GM13976 (cell line): ENCODE measurements at regions not wholly inside any gene's neighbourhood (a gene's known extent, or its start where the extent isn't known, plus 50 kb on each side); places are given as distances from the start of the nearest gene placed in this dataset.

Experiments
- DNase-seq: peaks from one replicate; pipeline ENCODE4 v3.0.0; 2012; ENCODE audit warnings: low spot score
- in situ Hi-C: fragments of 300-500 bp; cut with MboI; formaldehyde crosslinking; loops from one replicate; pipeline ENCODE4 v1.12.0; 2022; ENCODE audit warnings: low sequenced_read_pairs, mixed read lengths, inconsistent platforms; ENCODE audit not compliant: unreplicated experiment
- TF ChIP-seq, protein P1 (sequence below): IDR thresholded peaks from 2 replicates; pipeline ENCODE4 v1.5.1; 2012; ENCODE audit warnings: borderline replicate concordance, mild to moderate bottlenecking; ENCODE audit not compliant: insufficient read depth; ENCODE audit errors: extremely low read depth, missing control alignments, control extremely low read depth

DNA sequence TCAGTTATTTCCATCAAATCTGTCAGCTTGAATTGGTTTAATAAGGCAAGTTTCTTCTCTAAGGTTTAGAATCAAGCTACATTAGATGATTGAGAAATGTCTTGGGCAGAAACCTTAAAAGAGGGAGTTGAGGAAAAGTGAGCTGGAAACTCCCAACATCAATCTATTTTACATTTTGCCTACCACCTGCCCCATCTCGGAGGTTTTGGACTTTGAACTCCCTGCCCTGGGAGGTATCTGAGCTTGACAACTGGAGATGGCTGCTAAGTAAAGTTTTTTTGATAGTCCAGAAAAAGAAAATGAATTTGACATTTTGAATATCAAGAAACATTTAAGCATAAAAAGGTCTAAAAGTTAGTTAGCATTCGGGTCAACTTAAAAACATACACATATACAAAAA lies 234.2 kb downstream of the NFKBIZ start:
- no peak for DNase-seq
- TF ChIP-seq, protein P1, sequence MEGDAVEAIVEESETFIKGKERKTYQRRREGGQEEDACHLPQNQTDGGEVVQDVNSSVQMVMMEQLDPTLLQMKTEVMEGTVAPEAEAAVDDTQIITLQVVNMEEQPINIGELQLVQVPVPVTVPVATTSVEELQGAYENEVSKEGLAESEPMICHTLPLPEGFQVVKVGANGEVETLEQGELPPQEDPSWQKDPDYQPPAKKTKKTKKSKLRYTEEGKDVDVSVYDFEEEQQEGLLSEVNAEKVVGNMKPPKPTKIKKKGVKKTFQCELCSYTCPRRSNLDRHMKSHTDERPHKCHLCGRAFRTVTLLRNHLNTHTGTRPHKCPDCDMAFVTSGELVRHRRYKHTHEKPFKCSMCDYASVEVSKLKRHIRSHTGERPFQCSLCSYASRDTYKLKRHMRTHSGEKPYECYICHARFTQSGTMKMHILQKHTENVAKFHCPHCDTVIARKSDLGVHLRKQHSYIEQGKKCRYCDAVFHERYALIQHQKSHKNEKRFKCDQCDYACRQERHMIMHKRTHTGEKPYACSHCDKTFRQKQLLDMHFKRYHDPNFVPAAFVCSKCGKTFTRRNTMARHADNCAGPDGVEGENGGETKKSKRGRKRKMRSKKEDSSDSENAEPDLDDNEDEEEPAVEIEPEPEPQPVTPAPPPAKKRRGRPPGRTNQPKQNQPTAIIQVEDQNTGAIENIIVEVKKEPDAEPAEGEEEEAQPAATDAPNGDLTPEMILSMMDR = no peak
- in situ Hi-C loops = no loop called here

DNA sequence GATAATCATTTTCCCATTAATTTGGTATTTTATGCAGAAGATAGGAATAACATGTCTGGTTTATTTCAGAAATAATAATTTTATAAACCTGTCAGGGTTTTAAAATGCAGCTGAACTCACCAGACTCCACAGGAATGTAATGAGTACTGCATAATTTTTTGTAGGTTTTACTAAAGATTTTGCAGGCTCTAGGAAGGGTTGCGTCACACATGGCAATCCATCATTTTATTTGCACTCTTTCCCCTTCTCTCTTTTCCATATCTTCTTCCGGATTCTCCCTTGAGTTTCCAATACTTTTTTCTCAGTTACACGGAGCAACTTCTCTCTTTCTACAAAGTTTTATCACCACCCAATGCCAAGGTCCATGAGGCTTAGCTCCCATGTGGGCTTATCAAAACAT lies 234.7 kb downstream of the NFKBIZ start:
- DNase-seq = no peak
- in situ Hi-C loops = no loop called here
- TF ChIP-seq, protein P1 = no peak

DNA sequence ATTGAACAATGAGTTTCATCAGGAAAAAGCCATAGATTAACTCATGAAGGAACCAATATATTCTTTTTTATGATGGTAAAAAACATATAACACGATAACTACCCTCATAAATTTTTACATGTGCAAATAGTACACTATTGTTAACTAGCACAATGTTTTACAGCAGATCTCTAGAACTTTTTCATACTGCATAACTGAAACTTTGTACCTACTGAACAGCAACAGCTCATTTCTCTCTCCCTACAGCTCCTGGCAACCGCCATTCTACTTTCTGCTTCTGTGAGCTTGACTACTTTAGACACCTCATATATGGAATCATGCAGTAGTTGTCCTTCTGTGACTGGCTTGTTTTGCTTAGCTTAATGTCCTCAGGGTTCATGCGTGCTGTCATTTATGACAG lies 235.4 kb downstream of the NFKBIZ start:
- in situ Hi-C loops = no loop called here
- TF ChIP-seq, protein P1 = no peak
- no peak for DNase-seq

DNA sequence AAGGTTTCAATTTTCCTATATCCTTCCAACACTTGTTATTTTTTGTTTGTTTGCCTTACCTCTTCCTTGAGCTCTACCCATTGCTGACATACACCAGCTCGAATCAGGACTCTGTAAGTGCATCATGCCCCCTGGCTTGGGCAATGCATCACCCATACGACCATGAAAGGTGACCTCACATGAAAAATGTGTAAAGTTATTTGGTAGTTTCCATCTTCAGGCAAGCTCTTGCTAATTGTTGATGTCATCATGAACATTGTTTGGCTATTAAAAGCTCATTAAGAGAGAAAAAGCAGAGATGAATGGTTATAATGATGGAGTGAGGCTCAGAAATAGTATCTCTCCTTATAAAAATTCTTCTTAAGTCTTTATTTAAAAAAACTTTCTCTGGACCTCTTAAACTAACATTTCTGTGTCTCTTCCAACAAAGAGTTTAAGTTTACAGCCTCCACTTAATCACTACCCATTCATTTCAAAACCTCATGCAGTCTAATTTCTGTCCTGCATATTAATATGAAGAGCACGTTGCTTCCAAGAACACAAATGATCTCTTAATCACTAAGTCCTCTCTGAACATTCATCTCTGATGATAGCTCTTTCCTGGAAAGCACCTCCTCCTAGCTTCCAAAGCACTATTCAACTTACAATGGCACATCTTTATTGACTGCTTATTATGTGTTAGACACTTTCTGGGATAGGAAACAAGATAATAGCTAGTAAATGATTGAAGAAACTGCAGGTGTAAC lies 236.3 kb downstream of the NFKBIZ start:
- no peak for DNase-seq
- in situ Hi-C loops = no loop called here
- TF ChIP-seq, protein P1 = no peak

DNA sequence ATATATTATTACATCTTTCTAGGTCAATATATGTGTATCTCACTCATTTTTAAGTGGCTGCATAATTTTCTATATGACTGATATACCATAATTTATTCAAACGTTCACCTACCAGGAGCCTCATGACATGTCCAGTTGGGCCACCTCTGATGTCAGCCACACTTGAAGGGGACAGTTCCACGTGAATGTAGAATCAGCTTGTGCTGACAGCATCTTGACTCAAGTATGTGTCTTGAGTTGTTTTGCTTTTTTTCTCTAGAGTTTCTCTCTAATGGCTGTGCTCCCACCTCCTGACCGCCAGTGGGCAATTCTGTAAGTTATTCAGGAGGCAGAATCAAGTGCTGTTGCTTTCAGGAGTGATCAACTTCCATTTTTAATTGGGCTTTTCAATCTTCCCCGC lies 237.9 kb downstream of the NFKBIZ start:
- in situ Hi-C loops = no loop called here
- no peak for DNase-seq
- TF ChIP-seq, protein P1 = no peak

DNA sequence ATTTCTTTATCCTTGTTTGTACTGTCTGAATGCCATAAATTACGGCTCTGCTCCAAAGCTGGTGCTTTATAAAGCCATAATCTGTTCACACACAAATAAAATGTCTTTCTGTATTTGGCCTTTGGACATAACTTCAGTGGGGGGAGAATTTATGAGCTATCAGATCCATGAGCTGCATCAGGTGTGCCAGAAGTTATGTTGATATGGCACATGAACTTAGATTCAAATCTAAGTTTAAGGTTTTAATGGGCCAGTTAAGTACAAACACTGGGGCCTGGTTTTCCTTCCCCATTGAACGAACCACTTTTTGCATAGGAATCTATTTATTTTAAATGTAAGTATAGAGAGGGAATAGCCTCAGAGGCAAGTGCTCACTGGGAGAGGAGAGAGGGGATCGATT lies 239.9 kb downstream of the NFKBIZ start:
- DNase-seq = no peak
- TF ChIP-seq, protein P1 = no peak
- in situ Hi-C loops = no loop called here
